Erythroblast (primary cell): ENCODE measurements at regions not wholly inside any gene's neighbourhood (a gene's known extent, or its start where the extent isn't known, plus 50 kb on each side); places are given as distances from the start of the nearest gene placed in this dataset.

ENCODE experiments used
- GATA1 ChIP-seq: IDR thresholded peaks from 2 replicates; pipeline ENCODE4 v1.6.1; 2011; ENCODE audit warnings: low read depth, mild to moderate bottlenecking, control low read depth, low read length, moderate library complexity
- POLR2A ChIP-seq: IDR thresholded peaks from 2 replicates; pipeline ENCODE4 v1.6.1; 2011; ENCODE audit warnings: mild to moderate bottlenecking, low read length

DNA sequence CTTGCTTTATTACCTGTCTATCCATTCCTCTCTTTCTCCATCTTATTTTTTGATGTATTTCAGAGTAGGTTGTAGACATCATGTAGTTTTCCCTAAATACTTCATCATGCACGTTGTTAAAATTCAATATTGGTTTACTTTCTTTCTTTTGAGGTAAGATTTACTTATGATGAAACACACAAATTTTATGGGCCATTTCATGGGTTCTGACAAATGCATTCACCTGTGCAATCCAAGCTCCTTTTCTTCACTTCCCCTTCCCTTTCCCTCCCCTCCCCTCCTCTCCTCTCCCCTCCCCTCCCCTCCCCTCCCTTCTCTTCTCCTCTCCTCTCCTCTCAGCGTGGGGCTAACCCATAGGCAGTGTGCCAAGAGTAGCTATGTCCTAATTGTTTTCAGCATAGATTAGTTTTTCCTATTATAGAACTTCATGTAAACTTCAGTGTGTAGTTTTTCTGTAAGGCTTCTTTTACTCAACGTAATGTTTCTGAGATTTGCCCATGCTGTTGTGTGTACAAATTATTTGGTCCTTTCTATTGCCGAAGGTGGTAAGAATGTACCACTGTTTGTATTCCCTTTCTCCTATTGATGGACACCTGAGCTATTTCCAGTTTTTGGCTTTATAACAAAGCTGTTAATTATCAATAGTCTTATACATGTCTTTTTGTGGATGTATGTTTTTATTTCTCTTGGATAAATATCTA, 92.9 kb upstream of the CLINT1 start:
- no peak for TF ChIP-seq POLR2A
- TF ChIP-seq GATA1, result no peak
